ENCODE measurements at regions not wholly inside any gene's neighbourhood (a gene's known extent, or its start where the extent isn't known, plus 50 kb on each side); places are given as distances from the start of the nearest gene placed in this dataset.

DNA sequence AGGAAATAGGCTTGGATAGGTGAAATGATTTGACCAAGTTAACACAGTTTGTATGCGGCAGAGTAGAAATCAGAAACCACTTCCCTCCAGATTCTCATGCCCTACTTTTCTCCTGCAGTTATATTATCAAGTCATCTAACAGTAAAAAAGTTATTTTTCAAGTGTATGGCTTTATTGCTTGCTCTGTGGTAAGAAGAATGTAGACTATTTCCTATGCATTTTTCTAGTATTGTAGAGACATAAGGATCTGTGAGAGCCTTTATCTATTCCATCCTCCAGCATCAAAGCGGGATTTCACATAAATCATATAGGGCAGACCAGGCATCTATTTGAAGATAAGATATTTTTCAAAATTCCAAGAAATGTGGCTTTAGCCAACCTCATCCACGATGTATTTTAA, 208.5 kb downstream of the TTLL7 start:
- TF ChIP-seq EZH2 (IDR thresholded peaks at IDR 0.05; ENCODE audit: borderline replicate concordance, low read length): no peak
- TF ChIP-seq, protein P1, sequence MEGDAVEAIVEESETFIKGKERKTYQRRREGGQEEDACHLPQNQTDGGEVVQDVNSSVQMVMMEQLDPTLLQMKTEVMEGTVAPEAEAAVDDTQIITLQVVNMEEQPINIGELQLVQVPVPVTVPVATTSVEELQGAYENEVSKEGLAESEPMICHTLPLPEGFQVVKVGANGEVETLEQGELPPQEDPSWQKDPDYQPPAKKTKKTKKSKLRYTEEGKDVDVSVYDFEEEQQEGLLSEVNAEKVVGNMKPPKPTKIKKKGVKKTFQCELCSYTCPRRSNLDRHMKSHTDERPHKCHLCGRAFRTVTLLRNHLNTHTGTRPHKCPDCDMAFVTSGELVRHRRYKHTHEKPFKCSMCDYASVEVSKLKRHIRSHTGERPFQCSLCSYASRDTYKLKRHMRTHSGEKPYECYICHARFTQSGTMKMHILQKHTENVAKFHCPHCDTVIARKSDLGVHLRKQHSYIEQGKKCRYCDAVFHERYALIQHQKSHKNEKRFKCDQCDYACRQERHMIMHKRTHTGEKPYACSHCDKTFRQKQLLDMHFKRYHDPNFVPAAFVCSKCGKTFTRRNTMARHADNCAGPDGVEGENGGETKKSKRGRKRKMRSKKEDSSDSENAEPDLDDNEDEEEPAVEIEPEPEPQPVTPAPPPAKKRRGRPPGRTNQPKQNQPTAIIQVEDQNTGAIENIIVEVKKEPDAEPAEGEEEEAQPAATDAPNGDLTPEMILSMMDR (IDR thresholded peaks at IDR 0.05; ENCODE audit: low read length): no peak
